ENCODE measurements at regions not wholly inside any gene's neighbourhood (a gene's known extent, or its start where the extent isn't known, plus 50 kb on each side); places are given as distances from the start of the nearest gene placed in this dataset.

GRCh38 chr2:152243761-152244640 lies 68.4 kb upstream of the STAM2 start:
- Histone ChIP-seq H3K9me3 (peaks cover 0 to 6% (median 0%) of the 10 kb centered on the region in 4 donors), H3K4me3 (no peak overlapping the region), H3K27ac (no peak overlapping the region), H3K4me1 (no peaks in the 10 kb centered on the region), H3K27me3 (no peaks in the 10 kb centered on the region), H3K36me3 (no peaks in the 10 kb centered on the region)
- TF ChIP-seq EP300 (IDR thresholded peaks at IDR 0.05) (no peak), POLR2AphosphoS5 (IDR thresholded peaks at IDR 0.05) (no peak), CTCF (IDR thresholded peaks at IDR 0.05) (no peak), POLR2A (IDR thresholded peaks at IDR 0.05) (no peak)
- DNase-seq, result no peak
- 66% methylated on average over 8 of the region's 8 CpGs for WGBS, 2 donors
- no peak for ATAC-seq (ENCODE audit: low FRiP score in 2 of 2)

GRCh38 chr2:152245653-152246052 lies 70.1 kb upstream of the STAM2 start:
- no peak for DNase-seq
- peaks cover 0 to under 1% (median 0%) of the 10 kb centered on the region in 4 donors for H3K9me3 ChIP-seq
- H3K27ac ChIP-seq, result no peak overlapping the region
- H3K4me3 ChIP-seq, result no peak overlapping the region
- H3K4me1 ChIP-seq, result no peaks in the 10 kb centered on the region
- ATAC-seq (ENCODE audit: low FRiP score in 2 of 2), result no peak
- no peaks in the 10 kb centered on the region for H3K36me3 ChIP-seq
- no peaks in the 10 kb centered on the region for H3K27me3 ChIP-seq
- TF ChIP-seq POLR2AphosphoS5 (IDR thresholded peaks at IDR 0.05), result no peak
- no peak for TF ChIP-seq EP300 (IDR thresholded peaks at IDR 0.05)
- TF ChIP-seq POLR2A (IDR thresholded peaks at IDR 0.05), result no peak
- TF ChIP-seq CTCF (IDR thresholded peaks at IDR 0.05), result no peak

- ATAC-seq (ENCODE audit: low FRiP score in 2 of 2), result no peak
- no peak for TF ChIP-seq EP300 (IDR thresholded peaks at IDR 0.05)
- TF ChIP-seq POLR2AphosphoS5 (IDR thresholded peaks at IDR 0.05), result no peak
- no peak for TF ChIP-seq POLR2A (IDR thresholded peaks at IDR 0.05)
- no peak for TF ChIP-seq CTCF (IDR thresholded peaks at IDR 0.05)
- H3K36me3 ChIP-seq, result no peaks in the 10 kb centered on the region
- H3K9me3 ChIP-seq, result no peaks in the 10 kb centered on the region
- no peaks in the 10 kb centered on the region for H3K27me3 ChIP-seq
- WGBS, 2 donors, result 91 to 92% methylated on average over 4 of the region's 4 CpGs
- no peak for DNase-seq
- no peaks in the 10 kb centered on the region for H3K4me1 ChIP-seq
- no peak overlapping the region for H3K4me3 ChIP-seq
- H3K27ac ChIP-seq, result no peak overlapping the region
Observed at GRCh38 chr2:152246686-152247336, 71.2 kb upstream of the STAM2 start.

- DNase-seq (no peak), ATAC-seq (ENCODE audit: low FRiP score in 2 of 2) (no peak)
- H3K27me3 ChIP-seq, result no peaks in the 10 kb centered on the region
- WGBS, 2 donors, result 88 to 96% methylated on average over 2 of the region's 2 CpGs
- H3K27ac ChIP-seq, result no peak overlapping the region
- H3K4me1 ChIP-seq, result no peaks in the 10 kb centered on the region
- no peaks in the 10 kb centered on the region for H3K9me3 ChIP-seq
- no peaks in the 10 kb centered on the region for H3K36me3 ChIP-seq
- H3K4me3 ChIP-seq, result no peak overlapping the region
- TF ChIP-seq POLR2A (IDR thresholded peaks at IDR 0.05) (no peak), EP300 (IDR thresholded peaks at IDR 0.05) (no peak), CTCF (IDR thresholded peaks at IDR 0.05) (no peak), POLR2AphosphoS5 (IDR thresholded peaks at IDR 0.05) (no peak)
Observed at GRCh38 chr2:152247337-152247695, 71.8 kb upstream of the STAM2 start.

Data from upper lobe of left lung (tissue), 6 donors.